ENCODE measurements at regions not wholly inside any gene's neighbourhood (a gene's known extent, or its start where the extent isn't known, plus 50 kb on each side); places are given as distances from the start of the nearest gene placed in this dataset.
"Not testable (repeated sequence)": the region's sequence is repeated elsewhere in the genome, so short reads cannot be mapped to it uniquely, and the experiment has no call there.

- H3K36me3 ChIP-seq (replicated peaks in 1 of 2; ENCODE audit: control insufficient read depth in 1 of 2, insufficient read depth in 2 of 2, low read length in 1 of 2); H3K9me2 ChIP-seq; H2AFZ ChIP-seq (ENCODE audit: low read depth); H3K4me2 ChIP-seq; H3K27ac ChIP-seq (ENCODE audit: low read depth in 2 of 2, low read length in 1 of 2); H3K9me3 ChIP-seq; POLR2A ChIA-PET; H3K4me1 ChIP-seq (ENCODE audit: control insufficient read depth in 1 of 2, insufficient read depth in 2 of 2, low read depth in 1 of 2, low read length in 1 of 2); H3K79me2 ChIP-seq (ENCODE audit: insufficient read depth); DNase-seq; H3F3A ChIP-seq (replicated peaks; ENCODE audit: insufficient read depth); H4K20me1 ChIP-seq (ENCODE audit: insufficient read depth); H3K4me3 ChIP-seq (ENCODE audit: low read depth in 2 of 2, low read length in 1 of 2); H3K9ac ChIP-seq: not testable (repeated sequence)
- WGBS (ENCODE audit: low lambda C conversion rate): 32% methylated on average over 16 of the region's 16 CpGs
- CTCF ChIA-PET: interaction anchor here (1.0 kb wide), 1 partner anchor 143 kb away, joined by 3 read pairs; no protein-coding TSS in a partner anchor
- H3K27me3 ChIP-seq (ENCODE audit: insufficient read depth): peaks cover 62% of the 10 kb centered on the region
Measured at GRCh38 chr6:166249061-166249785, 59.0 kb downstream of the PRR18 start.

- DNase-seq: no peak
- no peaks in the 10 kb centered on the region for H4K20me1 ChIP-seq (ENCODE audit: insufficient read depth)
- H3K4me3 ChIP-seq (ENCODE audit: low read depth in 2 of 2, low read length in 1 of 2): no peak overlapping the region
- no peak overlapping the region for H3K27ac ChIP-seq (ENCODE audit: low read depth in 2 of 2, low read length in 1 of 2)
- H2AFZ ChIP-seq (ENCODE audit: low read depth): no peak overlapping the region
- H3K4me2 ChIP-seq: no peak overlapping the region
- no peaks in the 10 kb centered on the region for H3K4me1 ChIP-seq (ENCODE audit: control insufficient read depth in 1 of 2, insufficient read depth in 2 of 2, low read depth in 1 of 2, low read length in 1 of 2)
- no peaks in the 10 kb centered on the region for H3F3A ChIP-seq (replicated peaks; ENCODE audit: insufficient read depth)
- CTCF ChIA-PET: no interaction called here
- H3K9me2 ChIP-seq: no peaks in the 10 kb centered on the region
- peaks cover 72% of the 10 kb centered on the region for H3K27me3 ChIP-seq (ENCODE audit: insufficient read depth)
- no peaks in the 10 kb centered on the region for H3K79me2 ChIP-seq (ENCODE audit: insufficient read depth)
- no peaks in the 10 kb centered on the region for H3K36me3 ChIP-seq (replicated peaks in 1 of 2; ENCODE audit: control insufficient read depth in 1 of 2, insufficient read depth in 2 of 2, low read length in 1 of 2)
- POLR2A ChIA-PET: no interaction called here
- no peak overlapping the region for H3K9ac ChIP-seq
- no peaks in the 10 kb centered on the region for H3K9me3 ChIP-seq
- WGBS (ENCODE audit: low lambda C conversion rate): 8% methylated on average over 5 of the region's 5 CpGs
- no peak for TF ChIP-seq PBX3 (IDR thresholded peaks at IDR 0.05)
- no peak for TF ChIP-seq RAD21 (IDR thresholded peaks at IDR 0.05; ENCODE audit: low read length)
- no peak for TF ChIP-seq CHD2 (IDR thresholded peaks at IDR 0.05; ENCODE audit: low read length, partially characterized antibody)
- TF ChIP-seq ELF1 (IDR thresholded peaks at IDR 0.05): no peak
- TF ChIP-seq FOXM1 (IDR thresholded peaks at IDR 0.05; ENCODE audit: low read depth): no peak
- no peak for TF ChIP-seq POLR2AphosphoS5 (IDR thresholded peaks at IDR 0.05; ENCODE audit: low read depth, low read length)
- no peak for TF ChIP-seq RCOR1 (IDR thresholded peaks at IDR 0.05; ENCODE audit: low read length)
- TF ChIP-seq SMC3 (IDR thresholded peaks at IDR 0.05; ENCODE audit: low read depth, low read length): no peak
- TF ChIP-seq CTCF (IDR thresholded peaks at IDR 0.05): no peak
- TF ChIP-seq NFIC (IDR thresholded peaks at IDR 0.05; ENCODE audit: borderline replicate concordance): no peak
- TF ChIP-seq MXI1 (IDR thresholded peaks at IDR 0.05; ENCODE audit: low read depth, low read length): no peak
- no peak for TF ChIP-seq REST (IDR thresholded peaks at IDR 0.05; ENCODE audit: low read depth, low read length)
- TF ChIP-seq GABPA (IDR thresholded peaks at IDR 0.05; ENCODE audit: low read depth): no peak
- TF ChIP-seq RFX5 (IDR thresholded peaks at IDR 0.05; ENCODE audit: low read length): no peak
- no peak for TF ChIP-seq USF1 (IDR thresholded peaks at IDR 0.05; ENCODE audit: borderline replicate concordance, low read depth)
- no peak for TF ChIP-seq TCF12 (IDR thresholded peaks at IDR 0.05)
- TF ChIP-seq MEF2A (IDR thresholded peaks at IDR 0.05; ENCODE audit: borderline replicate concordance, low read depth): no peak
- TF ChIP-seq EZH2phosphoT487 (IDR thresholded peaks at IDR 0.05; ENCODE audit: borderline replicate concordance, low read depth): no peak
- no peak for TF ChIP-seq GATA2 (CRISPR knock-in tag; IDR thresholded peaks at IDR 0.05)
- TF ChIP-seq USF2 (IDR thresholded peaks at IDR 0.05; ENCODE audit: borderline replicate concordance, low read depth, low read length): no peak
Measured at GRCh38 chr6:166245148-166245547, 63.0 kb downstream of the PRR18 start.
